ENCODE measurements at regions not wholly inside any gene's neighbourhood (a gene's known extent, or its start where the extent isn't known, plus 50 kb on each side); places are given as distances from the start of the nearest gene placed in this dataset.

DNA sequence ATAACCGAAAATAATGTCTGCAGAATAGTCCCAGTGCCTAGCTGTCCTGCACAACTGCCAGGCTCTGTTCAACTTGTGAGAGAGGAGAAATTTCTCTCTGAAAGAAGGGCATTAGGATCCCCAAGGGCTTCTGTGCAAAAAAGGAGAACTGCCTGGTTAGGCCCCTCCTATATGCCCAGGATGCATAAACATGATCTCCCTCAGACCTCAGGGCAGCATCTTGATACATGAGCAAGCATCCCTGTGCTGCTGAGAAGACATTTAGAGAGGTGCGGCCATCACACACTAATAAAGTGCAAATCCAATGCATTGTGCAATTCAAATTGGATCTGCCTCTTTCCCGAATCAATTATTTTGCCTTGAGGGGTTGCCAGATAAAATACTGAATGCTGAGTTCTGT lies 553.6 kb downstream of the TNS3 start:
- Histone ChIP-seq H4K20me1 (no peaks in the 10 kb centered on the region), H3K27ac (no peak overlapping the region), H3K27me3 (no peaks in the 10 kb centered on the region), H3K4me3 (no peak overlapping the region), H3K4me1 (peaks cover 0 to 21% (median 14%) of the 10 kb centered on the region in 10 experiments; a peak in 11 of 20 replicates), H3K9ac (no peak overlapping the region), H3K36me3 (no peaks in the 10 kb centered on the region), H3K4me2 (peak overlapping the region in 2 of 11 experiments; percentile 7 to 21; a peak in 4 of 22 replicates), H3K9me3 (replicated peaks in 1 of 11) (no peaks in the 10 kb centered on the region)
- no peak for TF ChIP-seq Cebpa-rat (IDR thresholded peaks at IDR 0.05)

DNA sequence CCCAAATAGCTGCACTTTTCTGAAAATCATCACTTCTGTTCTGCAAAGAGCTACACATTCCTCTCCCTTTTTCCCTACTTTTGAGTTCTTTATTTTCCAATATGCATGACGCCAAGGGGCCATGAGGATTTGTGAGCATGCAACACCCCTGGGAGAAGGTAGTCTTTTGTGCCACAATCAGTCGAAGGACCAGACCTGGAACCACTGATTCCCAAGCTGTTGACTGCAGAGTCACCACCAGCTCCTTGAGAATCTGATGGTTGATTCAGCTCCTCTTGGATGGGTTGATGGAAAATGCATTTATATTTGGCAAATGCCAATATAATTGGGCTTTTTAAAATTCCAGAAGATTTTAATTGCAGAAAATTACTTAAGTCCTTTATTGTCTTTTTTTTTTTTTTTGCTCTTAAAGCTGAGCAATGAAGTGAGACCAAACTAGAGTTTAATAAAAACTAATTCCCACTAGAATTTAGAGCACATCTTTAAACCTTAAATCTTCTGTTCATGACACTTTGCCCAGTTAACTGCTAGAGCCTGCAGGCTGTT lies 554.1 kb downstream of the TNS3 start:
- H4K20me1 ChIP-seq, result no peaks in the 10 kb centered on the region
- no peak overlapping the region for H3K4me3 ChIP-seq
- no peaks in the 10 kb centered on the region for H3K36me3 ChIP-seq
- no peaks in the 10 kb centered on the region for H3K27me3 ChIP-seq
- H3K27ac ChIP-seq, result no peak overlapping the region
- H3K9me3 ChIP-seq (replicated peaks in 1 of 11), result no peaks in the 10 kb centered on the region
- H3K4me1 ChIP-seq, result peaks cover 0 to 21% (median 14%) of the 10 kb centered on the region in 10 experiments; a peak in 11 of 20 replicates
- no peak overlapping the region for H3K9ac ChIP-seq
- peak overlapping the region in 3 of 11 experiments; percentile 4 to 21 (median 7); a peak in 4 of 22 replicates for H3K4me2 ChIP-seq
- no peak for TF ChIP-seq Cebpa-rat (IDR thresholded peaks at IDR 0.05)

DNA sequence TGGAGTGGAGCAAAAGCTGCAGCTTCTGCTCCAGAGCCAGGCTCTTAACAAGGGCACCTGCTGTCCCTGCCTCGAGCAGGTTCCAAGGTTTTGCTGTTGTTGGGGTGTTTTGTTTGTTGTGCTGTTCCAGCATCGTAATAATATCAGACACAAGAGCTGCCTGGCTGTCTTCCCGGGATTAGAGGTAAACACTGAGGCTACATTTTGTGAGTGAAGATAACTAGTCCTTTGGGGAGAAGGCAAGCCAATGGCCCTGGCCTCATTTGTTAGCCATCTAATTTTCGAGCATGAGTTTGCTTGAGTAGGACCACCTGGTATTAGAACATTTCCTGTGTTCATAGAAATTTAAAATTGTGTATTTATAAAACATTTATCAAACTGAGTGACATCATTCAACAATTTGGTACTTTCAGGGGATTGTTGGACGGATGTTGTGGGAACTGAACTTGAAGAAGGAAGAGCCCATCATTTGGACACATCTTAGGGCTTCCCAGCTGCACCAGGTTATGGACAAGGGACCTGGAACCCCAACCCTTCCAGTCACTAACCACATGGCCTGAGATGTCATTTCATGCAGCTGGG lies 555.0 kb downstream of the TNS3 start:
- TF ChIP-seq Cebpa-rat (IDR thresholded peaks at IDR 0.05), result no peak
- H3K4me3 ChIP-seq, result no peak overlapping the region

GRCh38 chr7:47024991-47025390 lies 556.9 kb downstream of the TNS3 start:
- H3K4me2 ChIP-seq, result peak overlapping the region in 7 of 11 experiments; percentile 2 to 54 (median 33); a peak in 11 of 22 replicates
- H4K20me1 ChIP-seq, result no peaks in the 10 kb centered on the region
- H3K9me3 ChIP-seq (replicated peaks in 1 of 11), result no peaks in the 10 kb centered on the region
- H3K36me3 ChIP-seq, result no peaks in the 10 kb centered on the region
- H3K4me1 ChIP-seq, result peaks cover 0 to 21% (median 14%) of the 10 kb centered on the region in 10 experiments; a peak in 11 of 20 replicates
- no peak for TF ChIP-seq Cebpa-rat (IDR thresholded peaks at IDR 0.05)
- no peak overlapping the region for H3K27ac ChIP-seq
- no peak overlapping the region for H3K4me3 ChIP-seq
- no peak overlapping the region for H3K9ac ChIP-seq
- H3K27me3 ChIP-seq, result no peaks in the 10 kb centered on the region

More for the DNA sequence above, 555.0 kb downstream of the TNS3 start:
- Histone ChIP-seq H3K27ac (no peak overlapping the region), H3K4me2 (no peak overlapping the region), H3K27me3 (no peaks in the 10 kb centered on the region), H4K20me1 (no peaks in the 10 kb centered on the region), H3K36me3 (no peaks in the 10 kb centered on the region), H3K9ac (no peak overlapping the region), H3K9me3 (replicated peaks in 1 of 11) (no peaks in the 10 kb centered on the region), H3K4me1 (peaks cover 0 to 21% (median 14%) of the 10 kb centered on the region in 10 experiments; a peak in 11 of 20 replicates)

- Histone ChIP-seq H4K20me1 (no peaks in the 10 kb centered on the region), H3K9ac (no peak overlapping the region), H3K4me3 (no peak overlapping the region), H3K27me3 (no peaks in the 10 kb centered on the region), H3K36me3 (no peaks in the 10 kb centered on the region), H3K4me2 (no peak overlapping the region), H3K4me1 (no peaks in the 10 kb centered on the region), H3K9me3 (replicated peaks in 1 of 11) (peaks cover 0 to 3% (median 0%) of the 10 kb centered on the region in 11 experiments; a peak in 1 of 22 replicates), H3K27ac (no peak overlapping the region)
- no peak for TF ChIP-seq Cebpa-rat (IDR thresholded peaks at IDR 0.05)
These were observed 573.5 kb downstream of the TNS3 start for GRCh38 chr7:47008461-47008860.

DNA sequence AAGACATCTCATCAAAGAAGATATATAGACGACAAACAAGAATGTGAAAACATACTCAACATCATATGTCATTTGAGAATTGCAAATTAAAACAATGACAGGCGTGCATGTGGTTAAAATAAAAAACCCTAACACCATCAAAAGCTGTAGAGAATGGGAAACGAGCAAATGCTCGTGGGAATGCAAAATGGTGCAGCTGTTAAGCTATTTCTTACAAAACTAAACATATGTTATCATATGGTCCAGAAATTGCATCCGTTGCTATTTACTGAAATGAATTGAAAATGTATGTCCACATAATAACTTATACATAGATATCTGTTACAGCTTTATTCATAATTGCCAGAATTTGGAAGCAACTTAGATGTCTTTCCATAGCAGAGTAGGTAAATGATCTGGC lies 574.4 kb downstream of the TNS3 start:
- H3K4me3 ChIP-seq, result no peak overlapping the region
- H3K27me3 ChIP-seq, result no peaks in the 10 kb centered on the region
- no peak overlapping the region for H3K4me2 ChIP-seq
- no peak for TF ChIP-seq Cebpa-rat (IDR thresholded peaks at IDR 0.05)
- no peaks in the 10 kb centered on the region for H3K36me3 ChIP-seq
- no peaks in the 10 kb centered on the region for H4K20me1 ChIP-seq
- H3K27ac ChIP-seq, result no peak overlapping the region
- H3K9ac ChIP-seq, result no peak overlapping the region
- H3K4me1 ChIP-seq, result no peaks in the 10 kb centered on the region
- peaks cover 0 to 5% (median 0%) of the 10 kb centered on the region in 11 experiments; a peak in 4 of 22 replicates for H3K9me3 ChIP-seq (replicated peaks in 1 of 11)

DNA sequence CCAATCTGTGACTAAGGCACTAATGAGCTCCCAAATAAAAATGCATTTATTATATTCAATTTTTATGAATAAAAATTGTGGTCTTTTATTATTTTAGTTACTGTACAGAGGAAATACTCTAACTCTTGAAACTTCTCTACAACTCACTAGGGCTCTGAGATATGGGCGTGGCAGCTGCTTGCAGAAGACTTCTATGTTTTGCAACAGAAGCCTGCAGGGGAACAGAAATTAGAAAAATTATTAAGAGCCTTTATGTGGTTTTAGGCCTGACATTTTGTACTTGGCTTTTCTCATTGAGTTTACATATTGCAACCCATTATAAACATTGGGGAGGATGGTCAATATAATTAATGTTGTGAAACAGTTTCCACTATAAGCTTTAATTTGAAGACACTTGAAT lies 581.4 kb downstream of the TNS3 start:
- Histone ChIP-seq H3K27ac (no peak overlapping the region), H3K36me3 (no peaks in the 10 kb centered on the region), H4K20me1 (no peaks in the 10 kb centered on the region), H3K4me2 (peak overlapping the region in 1 of 11 experiments; percentile 18; a peak in 2 of 22 replicates), H3K27me3 (no peaks in the 10 kb centered on the region), H3K4me1 (peaks cover 0 to 19% (median 0%) of the 10 kb centered on the region in 10 experiments; a peak in 4 of 20 replicates), H3K9me3 (replicated peaks in 1 of 11) (peaks cover 0 to 8% (median 0%) of the 10 kb centered on the region in 11 experiments; a peak in 3 of 22 replicates), H3K9ac (no peak overlapping the region), H3K4me3 (no peak overlapping the region)
- no peak for TF ChIP-seq Cebpa-rat (IDR thresholded peaks at IDR 0.05)

- peaks cover 0 to 19% (median 0%) of the 10 kb centered on the region in 10 experiments; a peak in 4 of 20 replicates for H3K4me1 ChIP-seq
- H3K27me3 ChIP-seq, result no peaks in the 10 kb centered on the region
- no peaks in the 10 kb centered on the region for H3K36me3 ChIP-seq
- no peak overlapping the region for H3K9ac ChIP-seq
- H4K20me1 ChIP-seq, result no peaks in the 10 kb centered on the region
- H3K27ac ChIP-seq, result no peak overlapping the region
- H3K4me2 ChIP-seq, result peak overlapping the region in 1 of 11 experiments; percentile 18; a peak in 1 of 22 replicates
- H3K9me3 ChIP-seq (replicated peaks in 1 of 11), result peaks cover 0 to 8% (median 0%) of the 10 kb centered on the region in 11 experiments; a peak in 3 of 22 replicates
- no peak overlapping the region for H3K4me3 ChIP-seq
- no peak for TF ChIP-seq Cebpa-rat (IDR thresholded peaks at IDR 0.05)
These were observed 582.0 kb downstream of the TNS3 start for GRCh38 chr7:46999866-47000265.

DNA sequence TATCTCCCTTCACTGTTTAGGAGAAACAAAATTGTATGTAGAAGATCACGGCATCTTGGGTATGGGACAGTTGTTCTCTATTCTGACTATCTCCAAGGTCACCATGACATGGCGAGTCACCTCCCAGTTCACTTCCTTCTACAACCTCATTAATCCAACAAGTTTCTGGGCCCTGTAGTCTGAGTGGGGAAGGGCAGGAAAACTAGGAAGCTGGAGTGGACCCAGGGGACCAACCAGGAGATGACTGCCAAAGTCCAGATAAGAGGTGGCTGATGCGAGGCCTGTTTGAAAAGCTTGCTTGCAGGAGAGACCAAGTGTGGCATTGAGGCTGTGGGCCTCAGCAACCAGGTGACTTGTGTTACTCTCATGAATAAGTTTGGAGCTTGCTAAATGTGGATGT lies 584.9 kb downstream of the TNS3 start:
- Histone ChIP-seq H3K9me3 (replicated peaks in 1 of 11) (no peaks in the 10 kb centered on the region), H3K36me3 (no peaks in the 10 kb centered on the region), H3K4me1 (peaks cover 0 to 24% (median 0%) of the 10 kb centered on the region in 10 experiments; a peak in 6 of 20 replicates), H3K9ac (no peak overlapping the region), H4K20me1 (no peaks in the 10 kb centered on the region), H3K27me3 (no peaks in the 10 kb centered on the region), H3K4me3 (no peak overlapping the region), H3K27ac (no peak overlapping the region), H3K4me2 (no peak overlapping the region)
- TF ChIP-seq Cebpa-rat (IDR thresholded peaks at IDR 0.05), result no peak
